Breast epithelium (tissue), 3 donors: ENCODE measurements at regions not wholly inside any gene's neighbourhood (a gene's known extent, or its start where the extent isn't known, plus 50 kb on each side); places are given as distances from the start of the nearest gene placed in this dataset.

ENCODE experiments used
- POLR2A ChIP-seq: fragments of 450-650 bp; IDR thresholded peaks from one replicate; pipeline ENCODE4 v1.6.1; 2016; ENCODE audit warnings: antibody characterized with exemption, mild to moderate bottlenecking, moderate library complexity
- TF ChIP-seq, protein P1 (sequence below), 3 donors: fragments of 450-650 bp; IDR thresholded peaks; one replicate each; pipeline ENCODE4 v1.5.1; 2016 to 2017; ENCODE audit warnings: antibody characterized with exemption in 3 of 3, mild to moderate bottlenecking in 3 of 3, moderate library complexity in 3 of 3

DNA sequence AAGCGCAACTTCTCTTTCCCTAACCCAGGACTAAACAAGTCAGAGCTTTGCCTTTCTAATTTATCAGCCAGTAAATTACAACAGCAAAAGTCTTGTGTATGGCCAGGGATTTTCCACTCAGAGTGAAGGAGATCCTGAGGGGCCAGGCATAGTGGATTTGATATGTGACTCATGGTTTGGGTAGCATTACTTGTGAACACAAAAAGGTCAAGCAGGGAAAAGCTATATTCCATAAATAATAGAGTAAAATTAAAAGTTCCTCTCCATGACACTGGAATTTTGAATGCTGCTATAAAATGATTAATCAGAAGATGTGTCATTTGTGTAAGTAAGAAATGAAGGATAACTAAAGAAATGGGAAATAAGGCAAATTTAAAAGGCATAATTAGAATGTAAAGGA lies 284.8 kb downstream of the HLX start:
- TF ChIP-seq POLR2A, result no peak
- TF ChIP-seq, protein P1, sequence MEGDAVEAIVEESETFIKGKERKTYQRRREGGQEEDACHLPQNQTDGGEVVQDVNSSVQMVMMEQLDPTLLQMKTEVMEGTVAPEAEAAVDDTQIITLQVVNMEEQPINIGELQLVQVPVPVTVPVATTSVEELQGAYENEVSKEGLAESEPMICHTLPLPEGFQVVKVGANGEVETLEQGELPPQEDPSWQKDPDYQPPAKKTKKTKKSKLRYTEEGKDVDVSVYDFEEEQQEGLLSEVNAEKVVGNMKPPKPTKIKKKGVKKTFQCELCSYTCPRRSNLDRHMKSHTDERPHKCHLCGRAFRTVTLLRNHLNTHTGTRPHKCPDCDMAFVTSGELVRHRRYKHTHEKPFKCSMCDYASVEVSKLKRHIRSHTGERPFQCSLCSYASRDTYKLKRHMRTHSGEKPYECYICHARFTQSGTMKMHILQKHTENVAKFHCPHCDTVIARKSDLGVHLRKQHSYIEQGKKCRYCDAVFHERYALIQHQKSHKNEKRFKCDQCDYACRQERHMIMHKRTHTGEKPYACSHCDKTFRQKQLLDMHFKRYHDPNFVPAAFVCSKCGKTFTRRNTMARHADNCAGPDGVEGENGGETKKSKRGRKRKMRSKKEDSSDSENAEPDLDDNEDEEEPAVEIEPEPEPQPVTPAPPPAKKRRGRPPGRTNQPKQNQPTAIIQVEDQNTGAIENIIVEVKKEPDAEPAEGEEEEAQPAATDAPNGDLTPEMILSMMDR (IDR thresholded peaks at IDR 0.05), result no peak
